ENCODE measurements at regions not wholly inside any gene's neighbourhood (a gene's known extent, or its start where the extent isn't known, plus 50 kb on each side); places are given as distances from the start of the nearest gene placed in this dataset.
"Not testable (repeated sequence)": the region's sequence is repeated elsewhere in the genome, so short reads cannot be mapped to it uniquely, and the experiment has no call there.

GRCh38 chr14:105923520-105924191 lies 397.3 kb downstream of the TMEM121 start:
- H3K9me3 ChIP-seq (ENCODE audit: control insufficient read depth, low read length); H3K4me1 ChIP-seq (ENCODE audit: control insufficient read depth, insufficient read depth, low read length); H3K4me3 ChIP-seq (ENCODE audit: low read length); H3K9ac ChIP-seq (ENCODE audit: low read length); DNase-seq (ENCODE audit: low read depth); H3K27me3 ChIP-seq (replicated peaks; ENCODE audit: control insufficient read depth, insufficient read depth, low read length); H3K36me3 ChIP-seq (ENCODE audit: control insufficient read depth, insufficient read depth, low read length, severe bottlenecking): not testable (repeated sequence)

- H3K4me1 ChIP-seq (ENCODE audit: control insufficient read depth, insufficient read depth, low read length) = no peaks in the 10 kb centered on the region
- DNase-seq (ENCODE audit: low read depth) = no peak
- no peaks in the 10 kb centered on the region for H3K9me3 ChIP-seq (ENCODE audit: control insufficient read depth, low read length)
- no peaks in the 10 kb centered on the region for H3K27me3 ChIP-seq (replicated peaks; ENCODE audit: control insufficient read depth, insufficient read depth, low read length)
- no peak overlapping the region for H3K4me3 ChIP-seq (ENCODE audit: low read length)
- no peak overlapping the region for H3K9ac ChIP-seq (ENCODE audit: low read length)
- H3K36me3 ChIP-seq (ENCODE audit: control insufficient read depth, insufficient read depth, low read length, severe bottlenecking) = no peaks in the 10 kb centered on the region
Observed at GRCh38 chr14:105924951-105925591, 398.7 kb downstream of the TMEM121 start.

- no peaks in the 10 kb centered on the region for H3K36me3 ChIP-seq (ENCODE audit: control insufficient read depth, insufficient read depth, low read length, severe bottlenecking)
- no peak for DNase-seq (ENCODE audit: low read depth)
- H3K4me1 ChIP-seq (ENCODE audit: control insufficient read depth, insufficient read depth, low read length) = no peaks in the 10 kb centered on the region
- no peaks in the 10 kb centered on the region for H3K9me3 ChIP-seq (ENCODE audit: control insufficient read depth, low read length)
- H3K4me3 ChIP-seq (ENCODE audit: low read length) = no peak overlapping the region
- no peaks in the 10 kb centered on the region for H3K27me3 ChIP-seq (replicated peaks; ENCODE audit: control insufficient read depth, insufficient read depth, low read length)
- no peak overlapping the region for H3K9ac ChIP-seq (ENCODE audit: low read length)
Observed at GRCh38 chr14:105925615-105926372, 399.4 kb downstream of the TMEM121 start.

- no peaks in the 10 kb centered on the region for H3K36me3 ChIP-seq (ENCODE audit: control insufficient read depth, insufficient read depth, low read length, severe bottlenecking)
- H3K9ac ChIP-seq (ENCODE audit: low read length) = no peak overlapping the region
- H3K9me3 ChIP-seq (ENCODE audit: control insufficient read depth, low read length) = no peaks in the 10 kb centered on the region
- H3K4me3 ChIP-seq (ENCODE audit: low read length) = no peak overlapping the region
- no peaks in the 10 kb centered on the region for H3K27me3 ChIP-seq (replicated peaks; ENCODE audit: control insufficient read depth, insufficient read depth, low read length)
- DNase-seq (ENCODE audit: low read depth) = no peak
- H3K4me1 ChIP-seq (ENCODE audit: control insufficient read depth, insufficient read depth, low read length) = no peaks in the 10 kb centered on the region
Observed at GRCh38 chr14:105926373-105927095, 400.2 kb downstream of the TMEM121 start.

GRCh38 chr14:105927096-105928060 lies 401.0 kb downstream of the TMEM121 start:
- Histone ChIP-seq H3K27me3 (replicated peaks; ENCODE audit: control insufficient read depth, insufficient read depth, low read length) (no peaks in the 10 kb centered on the region), H3K9ac (ENCODE audit: low read length) (no peak overlapping the region)
- no peak for DNase-seq (ENCODE audit: low read depth)

GRCh38 chr14:105928171-105929111 lies 402.1 kb downstream of the TMEM121 start:
- not testable (repeated sequence) for H3K9ac ChIP-seq (ENCODE audit: low read length); H3K27me3 ChIP-seq (replicated peaks; ENCODE audit: control insufficient read depth, insufficient read depth, low read length); H3K36me3 ChIP-seq (ENCODE audit: control insufficient read depth, insufficient read depth, low read length, severe bottlenecking); H3K4me1 ChIP-seq (ENCODE audit: control insufficient read depth, insufficient read depth, low read length); H3K9me3 ChIP-seq (ENCODE audit: control insufficient read depth, low read length); DNase-seq (ENCODE audit: low read depth); H3K4me3 ChIP-seq (ENCODE audit: low read length)

More at GRCh38 chr14:105927096-105928060, 401.0 kb downstream of the TMEM121 start:
- H3K4me1 ChIP-seq (ENCODE audit: control insufficient read depth, insufficient read depth, low read length) = no peaks in the 10 kb centered on the region
- no peak overlapping the region for H3K4me3 ChIP-seq (ENCODE audit: low read length)
- no peaks in the 10 kb centered on the region for H3K9me3 ChIP-seq (ENCODE audit: control insufficient read depth, low read length)
- H3K36me3 ChIP-seq (ENCODE audit: control insufficient read depth, insufficient read depth, low read length, severe bottlenecking) = no peaks in the 10 kb centered on the region

GRCh38 chr14:105929327-105930081 lies 403.1 kb downstream of the TMEM121 start:
- Histone ChIP-seq H3K4me3 (ENCODE audit: low read length) (no peak overlapping the region), H3K27me3 (replicated peaks; ENCODE audit: control insufficient read depth, insufficient read depth, low read length) (no peaks in the 10 kb centered on the region), H3K9me3 (ENCODE audit: control insufficient read depth, low read length) (no peaks in the 10 kb centered on the region), H3K4me1 (ENCODE audit: control insufficient read depth, insufficient read depth, low read length) (no peaks in the 10 kb centered on the region), H3K9ac (ENCODE audit: low read length) (no peak overlapping the region), H3K36me3 (ENCODE audit: control insufficient read depth, insufficient read depth, low read length, severe bottlenecking) (no peaks in the 10 kb centered on the region)
- no peak for DNase-seq (ENCODE audit: low read depth)

- no peaks in the 10 kb centered on the region for H3K36me3 ChIP-seq (ENCODE audit: control insufficient read depth, insufficient read depth, low read length, severe bottlenecking)
- no peaks in the 10 kb centered on the region for H3K4me1 ChIP-seq (ENCODE audit: control insufficient read depth, insufficient read depth, low read length)
- no peaks in the 10 kb centered on the region for H3K27me3 ChIP-seq (replicated peaks; ENCODE audit: control insufficient read depth, insufficient read depth, low read length)
- no peak overlapping the region for H3K9ac ChIP-seq (ENCODE audit: low read length)
- DNase-seq (ENCODE audit: low read depth) = no peak
- H3K4me3 ChIP-seq (ENCODE audit: low read length) = no peak overlapping the region
- peaks cover 7% of the 10 kb centered on the region for H3K9me3 ChIP-seq (ENCODE audit: control insufficient read depth, low read length)
Observed at GRCh38 chr14:105930572-105930971, 404.2 kb downstream of the TMEM121 start.

GRCh38 chr14:105931808-105932483 lies 405.6 kb downstream of the TMEM121 start:
- Histone ChIP-seq H3K4me3 (ENCODE audit: low read length) (no peak overlapping the region), H3K27me3 (replicated peaks; ENCODE audit: control insufficient read depth, insufficient read depth, low read length) (no peaks in the 10 kb centered on the region), H3K9me3 (ENCODE audit: control insufficient read depth, low read length) (peaks cover 7% of the 10 kb centered on the region), H3K9ac (ENCODE audit: low read length) (no peak overlapping the region), H3K4me1 (ENCODE audit: control insufficient read depth, insufficient read depth, low read length) (no peaks in the 10 kb centered on the region), H3K36me3 (ENCODE audit: control insufficient read depth, insufficient read depth, low read length, severe bottlenecking) (no peaks in the 10 kb centered on the region)
- no peak for DNase-seq (ENCODE audit: low read depth)
